ENCODE measurements at regions not wholly inside any gene's neighbourhood (a gene's known extent, or its start where the extent isn't known, plus 50 kb on each side); places are given as distances from the start of the nearest gene placed in this dataset.
"Not testable (repeated sequence)": the region's sequence is repeated elsewhere in the genome, so short reads cannot be mapped to it uniquely, and the experiment has no call there.

DNA sequence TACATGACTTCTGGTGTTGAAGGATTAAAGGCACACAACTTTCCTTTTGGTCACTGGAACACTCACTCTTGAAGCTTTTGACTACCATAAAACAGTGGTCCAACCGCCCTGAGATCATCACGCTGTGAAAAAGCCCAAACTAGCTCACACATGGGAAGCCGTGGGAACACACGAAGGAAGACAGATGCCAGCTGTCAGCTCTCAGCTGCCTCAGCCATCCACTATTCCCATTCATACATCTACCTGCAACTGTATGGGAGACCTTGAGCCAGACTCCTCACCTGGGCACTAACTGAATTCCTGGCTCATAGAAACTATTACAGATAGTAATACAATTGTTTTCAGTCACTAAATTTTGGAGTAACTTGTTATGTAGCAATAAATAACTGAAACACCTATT is 246.1 kb downstream of the MSX2 start:
- DNase-seq: no peak

DNA sequence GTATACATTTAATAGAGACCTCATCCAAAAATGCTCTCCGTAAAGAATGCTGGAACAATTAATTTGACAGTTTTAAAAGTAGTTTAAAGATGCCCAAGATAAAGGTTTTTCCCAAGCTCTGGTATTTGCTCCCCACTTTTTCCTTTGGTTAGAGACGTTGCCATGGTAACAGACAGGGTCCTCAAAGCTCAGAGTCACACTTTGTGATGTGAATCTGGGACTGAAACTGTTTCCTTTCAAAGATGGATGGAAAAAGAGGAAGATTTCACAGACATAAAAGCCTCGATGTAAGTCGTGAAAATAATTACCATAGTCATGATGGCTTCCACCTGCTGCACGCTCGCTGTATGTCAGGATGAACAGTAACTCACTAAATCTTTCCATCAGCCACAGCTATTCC is 229.5 kb downstream of the MSX2 start:
- DNase-seq: no peak

DNA sequence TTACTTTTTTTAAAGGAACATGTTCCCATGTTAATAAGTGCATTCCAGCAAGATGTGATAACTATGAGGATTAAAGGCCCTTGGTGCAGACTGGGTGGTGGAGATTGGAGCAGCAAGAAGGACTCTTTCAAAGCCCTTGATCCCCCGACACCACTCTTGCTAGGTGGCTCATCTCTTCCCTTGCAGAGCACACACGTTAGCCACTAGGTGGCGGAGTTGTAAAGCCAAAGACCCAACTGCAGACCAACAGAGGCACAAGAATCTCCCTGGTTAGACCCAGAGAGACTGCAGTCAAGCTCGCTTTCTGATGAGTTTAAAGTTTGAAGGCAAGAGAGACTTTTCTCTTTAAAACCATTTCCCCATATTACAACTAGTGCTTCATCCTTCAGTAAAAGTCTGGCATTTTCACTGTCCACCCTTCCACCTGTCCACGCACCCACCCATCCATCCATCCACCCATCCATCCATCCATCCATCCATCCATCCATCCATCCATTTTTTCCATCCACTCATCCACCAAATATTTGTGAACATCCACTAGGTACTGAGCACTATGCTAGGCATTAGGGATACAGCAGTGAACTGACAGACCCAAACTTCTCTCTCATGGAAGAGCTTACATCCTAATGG is 226.9 kb downstream of the MSX2 start:
- peak; percentile 20 for DNase-seq

DNA sequence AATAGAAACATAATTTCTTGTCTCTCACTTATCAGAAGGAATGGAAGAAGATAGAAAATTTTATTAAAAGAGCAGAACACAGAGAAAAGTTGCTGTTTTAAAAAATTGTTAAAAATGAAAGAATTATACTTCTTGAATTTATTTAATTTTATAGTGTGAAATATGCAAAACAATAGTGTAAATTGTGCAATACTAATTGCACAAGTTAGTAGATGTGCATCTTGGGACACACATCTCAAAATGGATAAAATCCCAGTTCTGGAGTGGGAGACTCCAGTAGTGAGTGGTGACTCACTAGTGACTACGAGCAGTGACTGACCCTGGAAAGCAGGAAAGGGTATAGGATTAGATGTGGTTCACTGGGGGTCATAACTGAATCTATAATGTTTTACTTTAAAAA is 223.2 kb downstream of the MSX2 start:
- no peak for DNase-seq

- DNase-seq: no peak
Observed at GRCh38 chr5:174945853-174946252, 221.5 kb downstream of the MSX2 start.

GRCh38 chr5:174943785-174944184 is 219.4 kb downstream of the MSX2 start:
- no peak for DNase-seq

- DNase-seq: not testable (repeated sequence)
Observed at GRCh38 chr5:174943002-174943401, 218.6 kb downstream of the MSX2 start.

DNA sequence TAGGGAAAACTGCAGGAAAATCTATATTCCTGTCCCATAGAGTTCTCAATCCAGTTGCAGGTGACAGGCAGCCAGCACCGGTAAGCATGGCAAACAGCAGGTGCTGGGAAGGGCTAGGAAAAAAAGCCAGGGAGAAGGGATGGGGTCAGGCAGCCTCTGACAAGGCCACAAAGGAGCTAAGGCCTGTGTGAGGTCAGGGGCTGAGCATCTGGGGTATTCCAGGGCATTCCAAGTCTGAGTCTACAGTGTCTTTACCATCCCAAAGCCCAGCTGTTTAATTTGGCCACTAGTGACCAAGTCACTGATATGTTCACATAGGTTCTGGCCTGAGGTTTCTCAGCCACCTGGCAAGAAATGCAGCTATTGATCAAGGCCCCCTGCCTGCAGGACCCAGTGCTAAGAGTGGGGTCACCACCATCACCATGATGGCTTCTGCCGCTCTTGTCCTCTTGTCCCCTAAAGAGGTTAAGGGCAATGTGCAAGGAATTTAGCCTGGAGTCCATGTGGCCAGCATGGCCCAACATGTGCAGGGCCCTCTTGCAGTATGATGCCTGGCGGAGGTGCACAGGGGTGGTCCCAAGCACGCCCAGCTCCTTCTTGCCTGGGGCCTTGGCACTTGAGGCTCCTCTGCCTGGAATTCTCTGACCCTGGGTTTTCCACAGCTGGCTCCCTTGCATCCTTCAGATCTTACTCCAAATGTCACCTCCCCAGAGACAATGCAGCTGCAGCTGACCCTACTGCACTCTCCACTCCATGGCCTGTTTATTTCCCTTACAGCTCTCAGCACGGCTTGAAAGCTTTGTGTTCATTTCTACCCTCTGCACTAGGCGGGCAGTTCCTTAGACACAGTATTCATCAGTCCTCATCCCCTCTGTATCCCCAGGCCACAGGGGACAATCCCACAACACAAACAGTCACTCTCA is 213.1 kb downstream of the MSX2 start:
- DNase-seq: no peak

- no peak for DNase-seq
Observed at GRCh38 chr5:174935854-174936474, 211.6 kb downstream of the MSX2 start.

- DNase-seq: not testable (repeated sequence)
Observed at GRCh38 chr5:174931033-174931432, 206.7 kb downstream of the MSX2 start.

- DNase-seq: no peak
Observed at GRCh38 chr5:174925586-174925985, 201.2 kb downstream of the MSX2 start.

GRCh38 chr5:174922955-174923354 is 198.6 kb downstream of the MSX2 start:
- no peak for DNase-seq

DNA sequence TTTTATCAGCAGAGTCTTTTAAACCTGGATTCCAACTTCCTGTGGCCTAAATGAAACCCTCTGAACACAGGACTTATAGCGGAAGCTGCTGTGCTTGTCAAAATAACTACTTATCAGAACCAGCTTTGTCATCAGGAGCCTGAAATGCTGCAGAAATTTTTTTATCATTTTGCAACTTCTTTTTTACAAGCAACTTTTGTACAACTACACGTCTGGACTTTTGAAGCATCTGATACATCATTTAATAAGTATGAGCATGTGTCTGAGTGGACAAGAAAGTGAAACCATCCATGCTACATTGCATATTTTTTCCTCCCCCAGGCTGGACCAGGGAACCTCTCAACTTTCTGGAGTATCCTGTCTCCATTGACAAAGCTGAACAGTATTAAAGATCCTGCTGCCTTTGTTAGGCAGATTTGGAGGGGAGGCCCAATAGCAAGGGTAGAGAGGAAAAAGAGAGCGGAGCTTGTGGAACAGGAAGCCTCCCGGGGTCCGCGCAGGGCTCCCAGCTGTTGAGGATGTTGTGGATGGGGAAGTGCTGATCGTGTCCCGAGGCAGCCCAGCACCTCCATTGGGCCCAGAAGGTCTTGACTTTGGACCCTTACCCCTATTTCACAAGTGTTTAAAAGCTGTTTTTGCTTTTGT is 196.6 kb downstream of the MSX2 start:
- no peak for DNase-seq

- DNase-seq: no peak
Observed at GRCh38 chr5:174919351-174919750, 195.0 kb downstream of the MSX2 start.

- no peak for DNase-seq
Observed at GRCh38 chr5:174918655-174919054, 194.3 kb downstream of the MSX2 start.

DNA sequence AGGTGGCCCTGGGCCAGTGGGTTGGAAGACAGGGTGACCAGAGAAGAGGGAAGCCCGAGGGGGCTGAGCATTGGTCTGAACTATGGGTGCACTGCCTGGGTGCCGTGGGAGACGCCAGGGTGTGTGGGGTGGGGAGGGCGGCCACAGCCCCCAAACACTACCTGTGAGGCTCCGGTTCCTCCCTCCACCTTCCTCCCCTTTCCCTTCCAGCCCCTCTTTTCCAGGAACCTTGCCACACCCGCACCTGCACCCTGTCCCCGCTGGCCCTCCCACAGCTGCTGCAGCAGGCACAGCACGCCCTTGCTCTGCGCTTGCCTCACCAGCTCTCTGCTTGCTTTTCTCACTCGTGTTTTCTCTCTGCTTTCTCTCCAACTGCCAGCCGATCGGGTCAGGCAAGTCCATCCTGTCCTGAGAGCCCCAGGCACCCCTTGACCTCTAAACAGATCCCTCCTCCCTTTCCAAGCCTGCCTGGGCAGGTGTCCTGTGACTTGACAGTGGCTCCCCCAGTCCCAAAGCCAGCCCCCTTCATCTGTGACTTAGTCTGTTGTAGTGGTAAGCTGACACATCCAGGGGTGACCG is 193.7 kb downstream of the MSX2 start:
- no peak for DNase-seq

DNA sequence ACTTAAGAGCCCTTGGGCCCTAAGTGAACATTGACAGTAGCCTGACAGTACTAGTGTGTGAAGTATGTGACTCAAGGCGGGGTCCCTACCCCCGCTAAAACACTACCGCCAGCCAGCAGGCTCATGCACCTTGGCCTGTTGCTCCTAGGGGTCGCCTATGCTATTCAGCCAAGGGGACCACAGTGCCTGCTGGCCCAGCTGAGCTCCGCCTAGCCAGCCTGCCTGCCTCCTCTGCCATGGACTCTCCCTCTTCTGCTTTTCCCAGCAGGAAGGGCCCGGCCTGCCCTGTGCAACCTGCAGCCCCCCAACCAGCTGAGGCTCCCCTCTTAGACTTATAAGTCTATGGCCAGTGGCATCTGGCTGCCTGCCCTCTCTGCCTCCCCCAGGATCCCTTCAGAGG is 193.1 kb downstream of the MSX2 start:
- not testable (repeated sequence) for DNase-seq

DNA sequence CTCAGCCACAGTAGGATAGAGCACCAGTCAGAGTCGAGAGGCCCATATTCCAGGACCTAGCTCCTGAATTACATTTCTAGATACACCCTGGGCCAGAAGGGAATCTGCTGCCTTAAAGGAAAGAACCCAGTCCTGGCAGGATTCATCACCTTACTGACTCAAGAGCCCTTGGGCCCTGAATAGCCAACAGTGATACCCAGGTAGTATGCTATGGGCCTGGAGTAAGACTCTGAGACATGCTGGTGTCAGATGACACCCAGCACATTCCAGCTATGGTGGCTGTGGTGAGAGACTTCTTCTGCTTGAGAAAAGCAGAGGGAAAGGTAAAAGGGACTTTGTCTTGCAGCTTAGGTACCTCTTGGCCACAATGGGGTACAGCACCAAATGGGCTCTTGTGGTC is 192.5 kb downstream of the MSX2 start:
- DNase-seq: not testable (repeated sequence)

DNA sequence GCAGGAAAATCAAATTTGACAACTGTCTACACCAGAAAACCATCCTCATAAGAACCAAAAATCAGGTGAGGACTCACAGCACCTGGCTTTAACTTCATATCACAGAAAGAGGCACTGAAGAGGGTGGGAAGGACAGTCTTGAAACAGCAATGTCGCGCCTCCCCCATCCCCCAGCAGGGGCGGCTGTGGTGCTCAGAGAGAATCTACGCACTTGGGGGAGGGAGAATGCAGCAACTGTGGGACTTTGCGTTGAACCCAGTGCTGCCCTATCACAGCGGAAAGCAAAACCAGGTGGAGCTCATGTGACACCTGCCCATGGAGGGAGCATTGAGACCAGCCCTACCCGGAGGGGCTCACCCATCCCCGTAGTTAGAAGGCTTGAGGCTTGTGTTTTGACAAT is 191.8 kb downstream of the MSX2 start:
- no peak for DNase-seq

GRCh38 chr5:174911118-174911517 is 186.7 kb downstream of the MSX2 start:
- DNase-seq: no peak

DNA sequence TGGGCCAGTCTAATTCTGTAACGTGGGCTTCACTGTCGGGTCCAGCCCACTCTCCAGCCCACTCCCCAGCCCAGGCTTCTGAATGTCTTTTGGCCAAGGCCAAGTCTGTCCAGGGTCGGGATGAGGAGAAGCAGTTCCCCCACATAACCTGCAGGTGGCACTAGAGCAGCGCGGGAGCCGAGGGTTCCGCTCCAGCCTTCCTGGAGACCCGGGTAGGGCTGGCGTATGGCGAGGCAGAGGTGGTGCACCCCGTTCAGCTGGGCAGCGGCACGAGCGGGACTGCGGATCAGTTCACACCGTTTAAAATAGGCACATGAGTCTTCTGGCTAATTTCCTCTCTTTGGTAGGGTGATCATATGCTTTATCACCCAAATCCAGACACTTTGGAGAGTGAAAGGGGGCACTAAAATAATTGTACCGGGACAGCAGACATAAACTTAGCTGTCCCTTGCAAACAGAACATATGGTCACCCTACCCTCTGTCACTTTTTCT is 185.9 kb downstream of the MSX2 start:
- no peak for DNase-seq

DNA sequence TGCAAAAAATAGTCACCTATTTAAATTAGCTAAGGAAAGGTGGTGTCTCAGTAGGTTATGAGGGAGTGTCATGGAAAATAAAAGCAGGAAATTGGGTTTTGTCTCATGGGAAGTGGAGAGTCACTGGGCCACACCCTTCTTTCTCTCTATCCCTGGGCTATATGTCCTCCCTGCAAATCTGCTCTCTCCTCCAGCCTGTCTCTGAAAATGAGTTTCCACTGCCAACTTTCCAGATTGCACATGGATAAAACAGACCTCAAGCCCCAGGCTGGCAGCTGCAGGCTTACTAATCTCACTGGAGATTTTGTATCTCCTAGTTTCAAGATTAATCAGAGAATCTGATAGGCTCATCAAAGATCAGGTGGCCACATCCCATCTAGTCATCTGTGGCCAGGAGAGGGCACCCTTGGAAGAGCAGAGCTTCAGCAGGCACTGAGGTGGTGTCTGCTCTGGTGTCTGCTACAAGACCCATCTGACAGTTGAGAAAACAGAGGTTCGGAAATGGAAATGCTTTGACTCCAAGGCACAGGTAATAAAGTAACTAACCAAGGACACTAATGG is 178.9 kb downstream of the MSX2 start:
- no peak for DNase-seq

DNA sequence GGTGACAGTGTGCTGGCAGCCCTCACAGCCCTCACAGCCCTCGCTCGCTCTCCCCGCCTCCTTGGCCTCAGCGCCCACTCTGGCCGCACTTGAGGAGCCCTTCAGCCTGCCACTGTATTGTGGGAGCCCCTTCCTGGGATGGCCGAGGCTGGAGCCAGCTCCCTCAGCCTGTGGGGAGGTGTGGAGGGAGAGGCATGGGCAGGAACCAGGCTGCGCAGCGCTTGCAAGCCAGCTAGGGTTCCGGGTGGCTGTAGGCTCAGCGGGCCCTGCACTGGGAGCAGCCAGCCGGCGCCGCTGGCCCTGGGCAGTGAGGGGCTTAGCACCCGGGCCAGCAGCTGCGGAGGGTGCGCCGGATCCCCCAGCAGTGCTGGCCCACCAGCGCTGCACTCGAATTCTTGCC is 177.0 kb downstream of the MSX2 start:
- DNase-seq: no peak

All from NCI-H2171 (cell line).